HG03139 (cell line): ENCODE measurements at regions not wholly inside any gene's neighbourhood (a gene's known extent, or its start where the extent isn't known, plus 50 kb on each side); places are given as distances from the start of the nearest gene placed in this dataset.
"Not testable (repeated sequence)": the region's sequence is repeated elsewhere in the genome, so short reads cannot be mapped to it uniquely, and the experiment has no call there.

Experiments used
- ATAC-seq: cut with Tn5 transposase; IDR thresholded peaks from one replicate; pipeline ENCODE4 v1.9.1; 2021; ENCODE audit not compliant: unreplicated experiment

GRCh38 chr6:144935181-144935580, 650.0 kb downstream of the UTRN start:
- ATAC-seq = no peak

GRCh38 chr6:144935661-144936060, 650.5 kb downstream of the UTRN start:
- no peak for ATAC-seq

- ATAC-seq = no peak
These were observed 651.6 kb downstream of the UTRN start for GRCh38 chr6:144936764-144937163.

- ATAC-seq = no peak
These were observed 654.8 kb downstream of the UTRN start for GRCh38 chr6:144939921-144940320.

- ATAC-seq = no peak
These were observed 659.0 kb downstream of the UTRN start for GRCh38 chr6:144944106-144944505.

GRCh38 chr6:144947398-144947976, 662.4 kb downstream of the UTRN start:
- ATAC-seq = no peak

- no peak for ATAC-seq
These were observed 666.7 kb downstream of the UTRN start for GRCh38 chr6:144951730-144952437.

- no peak for ATAC-seq
These were observed 667.5 kb downstream of the UTRN start for GRCh38 chr6:144952456-144953240.

- ATAC-seq = no peak
These were observed 668.6 kb downstream of the UTRN start for GRCh38 chr6:144953552-144954240.

GRCh38 chr6:144954241-144954556, 669.1 kb downstream of the UTRN start:
- no peak for ATAC-seq

GRCh38 chr6:144955392-144955791, 670.3 kb downstream of the UTRN start:
- no peak for ATAC-seq

GRCh38 chr6:144955859-144956258, 670.7 kb downstream of the UTRN start:
- ATAC-seq = no peak

- not testable (repeated sequence) for ATAC-seq
These were observed 671.6 kb downstream of the UTRN start for GRCh38 chr6:144956697-144957096.

GRCh38 chr6:144957236-144957937, 672.3 kb downstream of the UTRN start:
- no peak for ATAC-seq

GRCh38 chr6:144969154-144969553, 684.0 kb downstream of the UTRN start:
- no peak for ATAC-seq

GRCh38 chr6:144969602-144970272, 684.6 kb downstream of the UTRN start:
- no peak for ATAC-seq

GRCh38 chr6:144977250-144977864, 692.2 kb downstream of the UTRN start:
- ATAC-seq = not testable (repeated sequence)

GRCh38 chr6:144978208-144978607, 693.1 kb downstream of the UTRN start:
- no peak for ATAC-seq

- ATAC-seq = no peak
These were observed 701.1 kb downstream of the UTRN start for GRCh38 chr6:144986271-144986670.
